SK-N-SH (cell line): ENCODE measurements at regions not wholly inside any gene's neighbourhood (a gene's known extent, or its start where the extent isn't known, plus 50 kb on each side); places are given as distances from the start of the nearest gene placed in this dataset.

Source experiments
- CTCF ChIA-PET: fragments of 300-600, 350-600 bp; formaldehyde crosslinking; extraction: SDS; loops from one replicate; lab custom pipeline; 2021; lab: Yijun Ruan, JAX
- POLR2A ChIA-PET: fragments of 350-600 bp; sonication (Branson Sonifier 250); formaldehyde crosslinking; extraction: SDS; loops from one replicate; lab custom pipeline; 2020; ENCODE audit warnings: antibody characterized with exemption, inconsistent platforms; lab: Yijun Ruan, JAX
- DNase-seq: peaks from one replicate; pipeline ENCODE4 v3.0.0; 2012
- H2AFZ ChIP-seq: fragments of 200-600 bp; sonication (generic); 2 replicates; pipeline ENCODE4 v1.8.1; 2016; ENCODE audit warnings: antibody characterized with exemption, mild to moderate bottlenecking, low read depth
- H3F3A ChIP-seq: fragments of 200-600 bp; sonication (generic); replicated peaks from 2 replicates; pipeline ENCODE3; 2016; ENCODE audit warnings: antibody characterized with exemption, mild to moderate bottlenecking; ENCODE audit not compliant: insufficient read depth
- H3K27ac ChIP-seq, 2 experiments: fragments of 200-500 bp in 1 of 2; fragments of 200-600 bp in 1 of 2; sonication (Bioruptor generic) in 1 of 2; sonication (generic), shearing (Covaris generic) in 1 of 2; 2 replicates each; pipeline versions ENCODE4 v1.5.1 to v1.6.1; 2014 to 2016; ENCODE audit warnings: low read depth in 2 of 2, inconsistent platforms in 1 of 2, low read length in 1 of 2, mild to moderate bottlenecking in 1 of 2, mixed read lengths in 1 of 2
- H3K27me3 ChIP-seq: fragments of 200-600 bp; sonication (generic), shearing (Covaris generic); 2 replicates; pipeline ENCODE4 v1.6.1; 2016; ENCODE audit warnings: mixed run types; ENCODE audit not compliant: insufficient read depth
- H3K36me3 ChIP-seq, 2 experiments: fragments of 200-500 bp in 1 of 2; fragments of 200-600 bp in 1 of 2; sonication (Bioruptor generic) in 1 of 2; sonication (generic) in 1 of 2; replicated peaks in 1 of 2; 2 replicates each; pipeline versions ENCODE3 to v1.5.1; 2014 to 2016; ENCODE audit warnings: low read length in 1 of 2, mild to moderate bottlenecking in 1 of 2; ENCODE audit not compliant: insufficient read depth in 2 of 2, control insufficient read depth in 1 of 2
- H3K4me1 ChIP-seq, 2 experiments: fragments of 200-500 bp in 1 of 2; fragments of 200-600 bp in 1 of 2; sonication (Bioruptor generic) in 1 of 2; sonication (generic), shearing (Covaris generic) in 1 of 2; 2 replicates each; pipeline versions ENCODE4 v1.5.1 to v1.6.1; 2014 to 2016; ENCODE audit warnings: low read depth in 1 of 2, low read length in 1 of 2, mixed run types in 1 of 2; ENCODE audit not compliant: insufficient read depth in 2 of 2, control insufficient read depth in 1 of 2
- H3K4me2 ChIP-seq: fragments of 200-600 bp; sonication (generic), shearing (Covaris generic); 2 replicates; pipeline ENCODE4 v1.6.1; 2017; ENCODE audit warnings: mixed run types
- H3K4me3 ChIP-seq, 2 experiments: fragments of 200-500 bp in 1 of 2; fragments of 200-600 bp in 1 of 2; sonication (Bioruptor generic) in 1 of 2; sonication (generic), shearing (Covaris generic) in 1 of 2; 2 replicates each; pipeline versions ENCODE4 v1.5.1 to v1.8.1; 2014 to 2016; ENCODE audit warnings: low read depth in 2 of 2, inconsistent platforms in 1 of 2, low read length in 1 of 2, mild to moderate bottlenecking in 1 of 2, mixed read lengths in 1 of 2, moderate library complexity in 1 of 2
- H3K79me2 ChIP-seq: fragments of 200-600 bp; sonication (generic); 2 replicates; pipeline ENCODE4 v1.8.1; 2017; ENCODE audit warnings: mild to moderate bottlenecking; ENCODE audit not compliant: insufficient read depth
- H3K9ac ChIP-seq: fragments of 200-600 bp; sonication (generic); 2 replicates; pipeline ENCODE4 v1.6.1; 2017; ENCODE audit warnings: mixed run types
- H3K9me2 ChIP-seq: fragments of 200-600 bp; sonication (generic); 2 replicates; pipeline ENCODE4 v1.6.1; 2017; ENCODE audit warnings: mixed run types
- H3K9me3 ChIP-seq: fragments of 200-600 bp; sonication (generic); 2 replicates; pipeline ENCODE4 v1.6.1; 2017; ENCODE audit warnings: mixed run types, mild to moderate bottlenecking, moderate library complexity
- H4K20me1 ChIP-seq: fragments of 200-600 bp; sonication (generic); 2 replicates; pipeline ENCODE4 v1.6.1; 2017; ENCODE audit warnings: mild to moderate bottlenecking, mixed run types; ENCODE audit not compliant: insufficient read depth
- CHD2 ChIP-seq: fragments of 150-350 bp; IDR thresholded peaks from 2 replicates; pipeline ENCODE4 v1.6.1; 2018; ENCODE audit warnings: low read length; ENCODE audit not compliant: partially characterized antibody
- ELF1 ChIP-seq: IDR thresholded peaks from 2 replicates; pipeline ENCODE4 v1.4.0; 2012
- EZH2phosphoT487 ChIP-seq: fragments of 200-600 bp; sonication (generic); IDR thresholded peaks from 2 replicates; pipeline ENCODE4 v1.6.1; 2017; ENCODE audit warnings: low read depth, mixed run types, mild to moderate bottlenecking, antibody characterized with exemption, moderate library complexity, borderline replicate concordance
- FOSL2 ChIP-seq: IDR thresholded peaks from 2 replicates; pipeline ENCODE4 v1.4.0; 2012; ENCODE audit warnings: low read depth, mild to moderate bottlenecking, moderate library complexity, borderline replicate concordance
- GATA2 ChIP-seq: sonication (generic); formaldehyde crosslinking; IDR thresholded peaks from 2 replicates; pipeline ENCODE4 v1.5.0; 2020; ENCODE audit warnings: mild to moderate bottlenecking, missing genetic modification reagents
- MEF2A ChIP-seq: IDR thresholded peaks from 2 replicates; pipeline ENCODE4 v1.4.0; 2012; ENCODE audit warnings: low read depth, borderline replicate concordance
- MXI1 ChIP-seq: IDR thresholded peaks from 2 replicates; pipeline ENCODE4 v1.6.1; 2012; ENCODE audit warnings: mild to moderate bottlenecking, low read depth, low read length, improper control_type of control experiment
- NFIC ChIP-seq: IDR thresholded peaks from 2 replicates; pipeline ENCODE4 v1.4.0; 2012; ENCODE audit warnings: borderline replicate concordance
- NRF1 ChIP-seq: IDR thresholded peaks from 2 replicates; pipeline ENCODE4 v1.6.1; 2012; ENCODE audit warnings: low read depth, mild to moderate bottlenecking, low read length
- POLR2AphosphoS5 ChIP-seq: IDR thresholded peaks from 2 replicates; pipeline ENCODE4 v1.6.1; 2012; ENCODE audit warnings: low read depth, low read length
- RXRA ChIP-seq: IDR thresholded peaks from 2 replicates; pipeline ENCODE4 v1.4.0; 2012; ENCODE audit warnings: low read depth, mild to moderate bottlenecking, borderline replicate concordance
- TAF1 ChIP-seq: IDR thresholded peaks from 2 replicates; pipeline ENCODE4 v1.6.1; 2012; ENCODE audit warnings: low read depth, mild to moderate bottlenecking, low read length, moderate library complexity, borderline replicate concordance
- TCF12 ChIP-seq: IDR thresholded peaks from 2 replicates; pipeline ENCODE4 v1.4.0; 2012
- TEAD4 ChIP-seq: IDR thresholded peaks from 2 replicates; pipeline ENCODE4 v1.4.0; 2012; ENCODE audit warnings: mild to moderate bottlenecking, borderline replicate concordance; ENCODE audit not compliant: insufficient read depth
- WGBS: methylation state at CpG from one replicate; pipeline ENCODE4 v1.1.6; 2017; ENCODE audit warnings: low lambda C conversion rate; 5-methylcytosine and 5-hydroxymethylcytosine counted together
- TF ChIP-seq, protein P1 (sequence below): IDR thresholded peaks from 2 replicates; pipeline ENCODE4 v1.6.1; 2012; ENCODE audit warnings: mild to moderate bottlenecking, low read depth, low read length, moderate library complexity
- TF ChIP-seq, protein P2 (sequence below): IDR thresholded peaks from 2 replicates; pipeline ENCODE4 v1.4.0; 2012; ENCODE audit warnings: low read depth, borderline replicate concordance
- TF ChIP-seq, protein P3 (sequence below): IDR thresholded peaks from 2 replicates; pipeline ENCODE4 v1.4.0; 2012; ENCODE audit warnings: low read depth, borderline replicate concordance
- TF ChIP-seq, protein P4 (sequence below): fragments of 200-600 bp; sonication (generic); IDR thresholded peaks from 2 replicates; pipeline ENCODE4 v1.6.1; 2017; ENCODE audit warnings: antibody characterized with exemption, mild to moderate bottlenecking, moderate library complexity
- TF ChIP-seq, protein P5 (sequence below): IDR thresholded peaks from 2 replicates; pipeline ENCODE4; 2012

GRCh38 chr18:75503615-75504014 lies 76.1 kb upstream of the SMIM21 start:
- 53% methylated on average over 2 of the region's 2 CpGs for WGBS
- ChIA-PET CTCF (no interaction called here), POLR2A (no interaction called here)
- Histone ChIP-seq H3K4me1 (no peaks in the 10 kb centered on the region), H4K20me1 (no peaks in the 10 kb centered on the region), H3K79me2 (no peaks in the 10 kb centered on the region), H3K27me3 (no peaks in the 10 kb centered on the region), H3K27ac (no peak overlapping the region), H3K9me2 (no peaks in the 10 kb centered on the region)
- no peak for DNase-seq
- TF ChIP-seq TCF12 = no peak
- no peak for TF ChIP-seq FOSL2
- no peak for TF ChIP-seq GATA2
- TF ChIP-seq, all 33 proteins: peak for 0
- no peaks in the 10 kb centered on the region for H3K36me3 ChIP-seq
- H2AFZ ChIP-seq = no peak overlapping the region
- no peaks in the 10 kb centered on the region for H3K9me3 ChIP-seq
- no peaks in the 10 kb centered on the region for H3F3A ChIP-seq
- no peak overlapping the region for H3K9ac ChIP-seq
- H3K4me3 ChIP-seq = no peak overlapping the region
- H3K4me2 ChIP-seq = no peak overlapping the region

DNA sequence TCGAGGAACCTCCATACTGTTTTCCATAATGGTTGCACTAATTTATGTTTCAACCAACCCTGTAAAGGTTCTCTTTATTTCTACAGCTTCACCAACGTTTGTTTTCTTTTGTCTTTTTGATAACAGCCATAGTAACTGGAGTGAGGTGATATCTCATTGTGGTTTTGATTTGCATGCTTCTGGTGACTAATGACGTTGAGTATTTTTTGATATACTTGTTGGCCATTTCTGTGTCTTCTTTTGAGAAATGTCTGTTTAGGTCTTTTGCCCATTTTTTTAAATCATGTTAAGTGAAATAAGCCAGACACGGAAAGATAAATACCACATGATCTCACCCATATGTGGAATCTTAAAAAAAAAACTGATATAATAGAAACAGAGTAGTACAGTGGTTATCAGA lies 74.8 kb upstream of the SMIM21 start:
- H3K27ac ChIP-seq = no peak overlapping the region
- no peaks in the 10 kb centered on the region for H3K9me3 ChIP-seq
- H3F3A ChIP-seq = no peaks in the 10 kb centered on the region
- no peak overlapping the region for H3K9ac ChIP-seq
- no peak overlapping the region for H3K4me2 ChIP-seq
- no peaks in the 10 kb centered on the region for H4K20me1 ChIP-seq
- no peak for DNase-seq
- H3K27me3 ChIP-seq = no peaks in the 10 kb centered on the region
- 34% methylated on average over 4 of the region's 4 CpGs for WGBS
- TF ChIP-seq POLR2AphosphoS5 = no peak
- TF ChIP-seq, protein P1, sequence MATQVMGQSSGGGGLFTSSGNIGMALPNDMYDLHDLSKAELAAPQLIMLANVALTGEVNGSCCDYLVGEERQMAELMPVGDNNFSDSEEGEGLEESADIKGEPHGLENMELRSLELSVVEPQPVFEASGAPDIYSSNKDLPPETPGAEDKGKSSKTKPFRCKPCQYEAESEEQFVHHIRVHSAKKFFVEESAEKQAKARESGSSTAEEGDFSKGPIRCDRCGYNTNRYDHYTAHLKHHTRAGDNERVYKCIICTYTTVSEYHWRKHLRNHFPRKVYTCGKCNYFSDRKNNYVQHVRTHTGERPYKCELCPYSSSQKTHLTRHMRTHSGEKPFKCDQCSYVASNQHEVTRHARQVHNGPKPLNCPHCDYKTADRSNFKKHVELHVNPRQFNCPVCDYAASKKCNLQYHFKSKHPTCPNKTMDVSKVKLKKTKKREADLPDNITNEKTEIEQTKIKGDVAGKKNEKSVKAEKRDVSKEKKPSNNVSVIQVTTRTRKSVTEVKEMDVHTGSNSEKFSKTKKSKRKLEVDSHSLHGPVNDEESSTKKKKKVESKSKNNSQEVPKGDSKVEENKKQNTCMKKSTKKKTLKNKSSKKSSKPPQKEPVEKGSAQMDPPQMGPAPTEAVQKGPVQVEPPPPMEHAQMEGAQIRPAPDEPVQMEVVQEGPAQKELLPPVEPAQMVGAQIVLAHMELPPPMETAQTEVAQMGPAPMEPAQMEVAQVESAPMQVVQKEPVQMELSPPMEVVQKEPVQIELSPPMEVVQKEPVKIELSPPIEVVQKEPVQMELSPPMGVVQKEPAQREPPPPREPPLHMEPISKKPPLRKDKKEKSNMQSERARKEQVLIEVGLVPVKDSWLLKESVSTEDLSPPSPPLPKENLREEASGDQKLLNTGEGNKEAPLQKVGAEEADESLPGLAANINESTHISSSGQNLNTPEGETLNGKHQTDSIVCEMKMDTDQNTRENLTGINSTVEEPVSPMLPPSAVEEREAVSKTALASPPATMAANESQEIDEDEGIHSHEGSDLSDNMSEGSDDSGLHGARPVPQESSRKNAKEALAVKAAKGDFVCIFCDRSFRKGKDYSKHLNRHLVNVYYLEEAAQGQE = no peak
- TF ChIP-seq, protein P2, sequence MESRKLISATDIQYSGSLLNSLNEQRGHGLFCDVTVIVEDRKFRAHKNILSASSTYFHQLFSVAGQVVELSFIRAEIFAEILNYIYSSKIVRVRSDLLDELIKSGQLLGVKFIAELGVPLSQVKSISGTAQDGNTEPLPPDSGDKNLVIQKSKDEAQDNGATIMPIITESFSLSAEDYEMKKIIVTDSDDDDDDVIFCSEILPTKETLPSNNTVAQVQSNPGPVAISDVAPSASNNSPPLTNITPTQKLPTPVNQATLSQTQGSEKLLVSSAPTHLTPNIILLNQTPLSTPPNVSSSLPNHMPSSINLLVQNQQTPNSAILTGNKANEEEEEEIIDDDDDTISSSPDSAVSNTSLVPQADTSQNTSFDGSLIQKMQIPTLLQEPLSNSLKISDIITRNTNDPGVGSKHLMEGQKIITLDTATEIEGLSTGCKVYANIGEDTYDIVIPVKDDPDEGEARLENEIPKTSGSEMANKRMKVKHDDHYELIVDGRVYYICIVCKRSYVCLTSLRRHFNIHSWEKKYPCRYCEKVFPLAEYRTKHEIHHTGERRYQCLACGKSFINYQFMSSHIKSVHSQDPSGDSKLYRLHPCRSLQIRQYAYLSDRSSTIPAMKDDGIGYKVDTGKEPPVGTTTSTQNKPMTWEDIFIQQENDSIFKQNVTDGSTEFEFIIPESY = no peak
- TF ChIP-seq ELF1 = no peak
- TF ChIP-seq RXRA = no peak
- no peak for TF ChIP-seq MXI1
- TF ChIP-seq, protein P3, sequence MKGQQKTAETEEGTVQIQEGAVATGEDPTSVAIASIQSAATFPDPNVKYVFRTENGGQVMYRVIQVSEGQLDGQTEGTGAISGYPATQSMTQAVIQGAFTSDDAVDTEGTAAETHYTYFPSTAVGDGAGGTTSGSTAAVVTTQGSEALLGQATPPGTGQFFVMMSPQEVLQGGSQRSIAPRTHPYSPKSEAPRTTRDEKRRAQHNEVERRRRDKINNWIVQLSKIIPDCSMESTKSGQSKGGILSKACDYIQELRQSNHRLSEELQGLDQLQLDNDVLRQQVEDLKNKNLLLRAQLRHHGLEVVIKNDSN = no peak
- TF ChIP-seq GATA2 = no peak
- TF ChIP-seq, protein P4, sequence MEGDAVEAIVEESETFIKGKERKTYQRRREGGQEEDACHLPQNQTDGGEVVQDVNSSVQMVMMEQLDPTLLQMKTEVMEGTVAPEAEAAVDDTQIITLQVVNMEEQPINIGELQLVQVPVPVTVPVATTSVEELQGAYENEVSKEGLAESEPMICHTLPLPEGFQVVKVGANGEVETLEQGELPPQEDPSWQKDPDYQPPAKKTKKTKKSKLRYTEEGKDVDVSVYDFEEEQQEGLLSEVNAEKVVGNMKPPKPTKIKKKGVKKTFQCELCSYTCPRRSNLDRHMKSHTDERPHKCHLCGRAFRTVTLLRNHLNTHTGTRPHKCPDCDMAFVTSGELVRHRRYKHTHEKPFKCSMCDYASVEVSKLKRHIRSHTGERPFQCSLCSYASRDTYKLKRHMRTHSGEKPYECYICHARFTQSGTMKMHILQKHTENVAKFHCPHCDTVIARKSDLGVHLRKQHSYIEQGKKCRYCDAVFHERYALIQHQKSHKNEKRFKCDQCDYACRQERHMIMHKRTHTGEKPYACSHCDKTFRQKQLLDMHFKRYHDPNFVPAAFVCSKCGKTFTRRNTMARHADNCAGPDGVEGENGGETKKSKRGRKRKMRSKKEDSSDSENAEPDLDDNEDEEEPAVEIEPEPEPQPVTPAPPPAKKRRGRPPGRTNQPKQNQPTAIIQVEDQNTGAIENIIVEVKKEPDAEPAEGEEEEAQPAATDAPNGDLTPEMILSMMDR = no peak
- no peak for TF ChIP-seq TEAD4
- TF ChIP-seq CHD2 = no peak
- no peak for TF ChIP-seq NFIC
- no peak for TF ChIP-seq MEF2A
- TF ChIP-seq EZH2phosphoT487 = no peak
- no peak for TF ChIP-seq NRF1
- TF ChIP-seq, protein P5, sequence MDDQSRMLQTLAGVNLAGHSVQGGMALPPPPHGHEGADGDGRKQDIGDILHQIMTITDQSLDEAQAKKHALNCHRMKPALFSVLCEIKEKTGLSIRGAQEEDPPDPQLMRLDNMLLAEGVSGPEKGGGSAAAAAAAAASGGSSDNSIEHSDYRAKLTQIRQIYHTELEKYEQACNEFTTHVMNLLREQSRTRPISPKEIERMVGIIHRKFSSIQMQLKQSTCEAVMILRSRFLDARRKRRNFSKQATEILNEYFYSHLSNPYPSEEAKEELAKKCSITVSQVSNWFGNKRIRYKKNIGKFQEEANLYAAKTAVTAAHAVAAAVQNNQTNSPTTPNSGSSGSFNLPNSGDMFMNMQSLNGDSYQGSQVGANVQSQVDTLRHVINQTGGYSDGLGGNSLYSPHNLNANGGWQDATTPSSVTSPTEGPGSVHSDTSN = no peak
- no peak for TF ChIP-seq TAF1
- TF ChIP-seq FOSL2 = no peak
- no peaks in the 10 kb centered on the region for H3K36me3 ChIP-seq
- no peak overlapping the region for H2AFZ ChIP-seq
- H3K4me1 ChIP-seq = no peaks in the 10 kb centered on the region
- no peaks in the 10 kb centered on the region for H3K9me2 ChIP-seq
- ChIA-PET POLR2A (no interaction called here), CTCF (no interaction called here)
- H3K79me2 ChIP-seq = no peaks in the 10 kb centered on the region
- H3K4me3 ChIP-seq = no peak overlapping the region
